SK-N-MC (cell line): ENCODE measurements at regions not wholly inside any gene's neighbourhood (a gene's known extent, or its start where the extent isn't known, plus 50 kb on each side); places are given as distances from the start of the nearest gene placed in this dataset.

ENCODE experiments used
- EZH2 ChIP-seq: fragments of 200-600 bp; sonication (generic); IDR thresholded peaks from one replicate; pipeline ENCODE4 v1.6.1; 2017; ENCODE audit warnings: antibody characterized with exemption
- FOXP2 ChIP-seq: optimal IDR thresholded peaks from 2 replicates; pipeline ENCODE3; 2011; ENCODE audit warnings: mild to moderate bottlenecking, moderate library complexity; ENCODE audit not compliant: insufficient read depth; ENCODE audit errors: extremely low read length, control extremely low read depth
- POLR2AphosphoS5 ChIP-seq: IDR thresholded peaks from 2 replicates; pipeline ENCODE4 v1.6.1; 2012; ENCODE audit warnings: mild to moderate bottlenecking, low read depth, low read length, borderline replicate concordance

DNA sequence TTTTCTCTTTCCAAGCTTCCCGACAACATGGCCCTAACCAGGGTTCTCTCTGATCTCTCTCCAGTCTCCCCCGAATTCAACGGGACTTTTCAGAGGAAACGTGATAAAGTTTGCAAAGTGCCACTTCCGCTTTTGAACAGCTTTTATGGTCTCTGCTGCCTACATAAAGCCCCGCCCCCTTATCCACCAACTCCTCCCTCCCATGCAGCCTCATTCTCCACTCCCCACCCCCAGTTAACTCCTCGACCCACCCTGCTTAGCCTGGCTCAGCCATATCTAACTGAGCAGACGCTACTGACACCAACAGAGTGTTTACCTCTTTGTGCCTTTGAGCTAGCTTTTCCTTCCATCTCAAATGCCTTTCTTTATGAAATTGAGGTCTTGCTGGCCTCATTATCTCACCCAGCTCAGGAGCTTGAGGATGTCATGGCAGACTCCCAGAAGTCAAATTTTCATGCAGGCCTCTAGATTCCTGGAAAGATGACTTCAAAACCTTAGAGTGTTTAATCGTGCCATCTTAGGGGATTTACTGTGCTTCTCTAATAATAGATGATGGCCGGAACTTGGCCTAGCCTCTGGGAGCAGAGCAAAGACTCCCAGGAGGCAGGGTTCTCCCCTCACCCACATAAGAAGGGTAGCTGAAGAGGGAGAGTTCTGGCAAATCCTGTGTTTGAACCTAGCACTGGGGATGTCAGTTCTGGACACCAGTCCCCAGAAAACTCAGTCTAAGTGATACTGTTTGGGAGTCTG lies 606.0 kb downstream of the BCOR start:
- TF ChIP-seq POLR2AphosphoS5 = no peak
- TF ChIP-seq EZH2 = no peak
- no peak for TF ChIP-seq FOXP2
